Activated naive CD4-positive, alpha-beta T cell treated with Interleukin-2 at 50 U/mL for 16 hours (primary cell): ENCODE measurements at regions not wholly inside any gene's neighbourhood (a gene's known extent, or its start where the extent isn't known, plus 50 kb on each side); places are given as distances from the start of the nearest gene placed in this dataset.
"Not testable (repeated sequence)": the region's sequence is repeated elsewhere in the genome, so short reads cannot be mapped to it uniquely, and the experiment has no call there.

Source experiments
- DNase-seq: peaks from one replicate; pipeline ENCODE4 v3.0.0-alpha.2; 2020

GRCh38 chrX:148268673-148269072 lies 231.7 kb upstream of the AFF2 start:
- DNase-seq = no peak

- DNase-seq = no peak
These were observed 230.9 kb upstream of the AFF2 start for GRCh38 chrX:148269513-148269912.

GRCh38 chrX:148270499-148270898 lies 229.9 kb upstream of the AFF2 start:
- no peak for DNase-seq

GRCh38 chrX:148271263-148271662 lies 229.2 kb upstream of the AFF2 start:
- no peak for DNase-seq

GRCh38 chrX:148281920-148282319 lies 218.5 kb upstream of the AFF2 start:
- DNase-seq = no peak

GRCh38 chrX:148282504-148282903 lies 217.9 kb upstream of the AFF2 start:
- DNase-seq = no peak

- DNase-seq = no peak
These were observed 216.4 kb upstream of the AFF2 start for GRCh38 chrX:148284056-148284455.

GRCh38 chrX:148284821-148285220 lies 215.6 kb upstream of the AFF2 start:
- no peak for DNase-seq

GRCh38 chrX:148288451-148288850 lies 212.0 kb upstream of the AFF2 start:
- DNase-seq = no peak

- DNase-seq = no peak
These were observed 210.4 kb upstream of the AFF2 start for GRCh38 chrX:148290041-148290440.

GRCh38 chrX:148290931-148291330 lies 209.5 kb upstream of the AFF2 start:
- no peak for DNase-seq

- peak; percentile 4 for DNase-seq
These were observed 201.7 kb upstream of the AFF2 start for GRCh38 chrX:148298737-148299136.

GRCh38 chrX:148305214-148305613 lies 195.2 kb upstream of the AFF2 start:
- DNase-seq = not testable (repeated sequence)

- DNase-seq = no peak
These were observed 191.0 kb upstream of the AFF2 start for GRCh38 chrX:148309413-148309812.

- DNase-seq = peak; percentile 36
These were observed 189.8 kb upstream of the AFF2 start for GRCh38 chrX:148310426-148311165.

- no peak for DNase-seq
These were observed 188.9 kb upstream of the AFF2 start for GRCh38 chrX:148311544-148311943.

GRCh38 chrX:148314876-148315275 lies 185.5 kb upstream of the AFF2 start:
- DNase-seq = no peak

- no peak for DNase-seq
These were observed 184.0 kb upstream of the AFF2 start for GRCh38 chrX:148316446-148316845.

- DNase-seq = no peak
These were observed 177.5 kb upstream of the AFF2 start for GRCh38 chrX:148322906-148323305.

GRCh38 chrX:148333989-148334388 lies 166.4 kb upstream of the AFF2 start:
- no peak for DNase-seq

GRCh38 chrX:148337873-148338272 lies 162.5 kb upstream of the AFF2 start:
- no peak for DNase-seq

GRCh38 chrX:148354916-148355315 lies 145.5 kb upstream of the AFF2 start:
- DNase-seq = no peak

GRCh38 chrX:148361641-148362040 lies 138.8 kb upstream of the AFF2 start:
- DNase-seq = no peak

GRCh38 chrX:148363471-148364235 lies 136.8 kb upstream of the AFF2 start:
- no peak for DNase-seq

GRCh38 chrX:148365233-148365632 lies 135.2 kb upstream of the AFF2 start:
- no peak for DNase-seq
